PC-9 (cell line): ENCODE measurements at regions not wholly inside any gene's neighbourhood (a gene's known extent, or its start where the extent isn't known, plus 50 kb on each side); places are given as distances from the start of the nearest gene placed in this dataset.

Experiments used
- CTCF ChIP-seq: fragments of 200-600 bp; sonication (generic); conservative IDR thresholded peaks from 2 replicates; pipeline ENCODE4 v1.6.1; 2017; ENCODE audit warnings: mixed run types, antibody characterized with exemption, mild to moderate bottlenecking, moderate library complexity
- EZH2 ChIP-seq: fragments of 200-600 bp; sonication (generic); IDR thresholded peaks from 2 replicates; pipeline ENCODE4 v1.8.0; 2017; ENCODE audit warnings: antibody characterized with exemption, low read depth

GRCh38 chr1:234553240-234554188 is 56.5 kb downstream of the IRF2BP2 start:
- TF ChIP-seq EZH2 = no peak
- no peak for TF ChIP-seq CTCF
